ENCODE measurements at regions not wholly inside any gene's neighbourhood (a gene's known extent, or its start where the extent isn't known, plus 50 kb on each side); places are given as distances from the start of the nearest gene placed in this dataset.

DNA sequence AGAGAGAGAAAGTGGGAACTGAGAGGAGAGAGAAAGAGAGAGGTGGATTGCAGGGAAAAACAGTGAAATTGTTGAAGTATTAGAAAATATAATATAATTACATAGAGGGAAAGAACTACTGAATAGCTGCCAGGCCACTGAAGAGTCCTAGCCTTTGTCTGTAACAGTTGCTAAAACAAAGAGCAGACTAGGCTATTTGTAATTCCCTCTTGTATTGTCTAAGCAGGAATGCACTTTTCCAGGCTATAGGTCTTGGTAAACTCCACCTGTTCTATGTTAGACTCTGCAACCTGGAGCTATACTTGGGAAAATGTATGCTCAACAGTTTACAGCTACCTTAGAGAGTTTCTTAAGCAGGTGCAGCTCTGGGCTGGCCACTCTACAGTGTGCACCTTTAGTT lies 1063.3 kb downstream of the ADGRL3 start:
- Histone ChIP-seq H3K79me2 (ENCODE audit: insufficient read depth, low read length) (no peaks in the 10 kb centered on the region), H4K91ac (ENCODE audit: insufficient read length, low read depth, low read length) (no peak overlapping the region), H3K9ac (ENCODE audit: extremely low read depth, insufficient read length, low read length) (no peak overlapping the region), H3K23me2 (ENCODE audit: insufficient read length, low read depth, low read length, poor library complexity, severe bottlenecking) (no peaks in the 10 kb centered on the region), H2BK12ac (ENCODE audit: insufficient read length, low read depth, low read length) (no peak overlapping the region), H3K4me1 (ENCODE audit: insufficient read depth, low read length) (no peaks in the 10 kb centered on the region), H2AK5ac (ENCODE audit: insufficient read length, low read length) (no peak overlapping the region), H3K4ac (ENCODE audit: low read depth, low read length) (no peak overlapping the region), H3K56ac (ENCODE audit: insufficient read length, low read depth, low read length) (no peak overlapping the region), H2AFZ (ENCODE audit: low read length) (no peak overlapping the region), H3K14ac (ENCODE audit: insufficient read depth, low read length) (no peak overlapping the region), H3K27me3 (ENCODE audit: insufficient read depth, low read length) (no peaks in the 10 kb centered on the region), H3K18ac (ENCODE audit: insufficient read length, low read depth, low read length) (no peak overlapping the region), H2BK5ac (ENCODE audit: insufficient read length, low read length) (no peak overlapping the region), H4K5ac (ENCODE audit: insufficient read length, low read depth, low read length) (no peak overlapping the region), H3K4me2 (ENCODE audit: insufficient read depth, insufficient read length, low read length) (no peak overlapping the region), H2BK120ac (ENCODE audit: low read depth, low read length, poor library complexity, severe bottlenecking) (no peak overlapping the region), H3K9me3 (ENCODE audit: control insufficient read depth, low read depth, low read length) (no peaks in the 10 kb centered on the region), H4K8ac (replicated peaks; ENCODE audit: insufficient read length, low read depth, low read length) (no peak overlapping the region), H4K20me1 (ENCODE audit: control insufficient read depth, insufficient read depth, insufficient read length) (no peaks in the 10 kb centered on the region), H3K23ac (ENCODE audit: insufficient read length, low read depth, low read length) (no peak overlapping the region), H3T11ph (ENCODE audit: low read length) (no peak overlapping the region), H3K27ac (ENCODE audit: insufficient read length, low read depth, low read length) (no peak overlapping the region), H2BK15ac (ENCODE audit: low read depth, low read length) (no peak overlapping the region), H3K79me1 (ENCODE audit: insufficient read depth, low read depth, low read length, poor library complexity, severe bottlenecking) (no peaks in the 10 kb centered on the region), H2BK20ac (ENCODE audit: low read depth, low read length, poor library complexity, severe bottlenecking) (no peak overlapping the region)
- Mint-ChIP-seq H3K36me3 (ENCODE audit: insufficient read depth in 1 of 3, low read depth in 3 of 3) (no peaks in the 10 kb centered on the region), H3K4me3 (no peak overlapping the region), H3K27ac (no peak overlapping the region), H3K27me3 (ENCODE audit: low read depth) (no peaks in the 10 kb centered on the region), H3K4me1 (peaks cover 4 to 6% of the 10 kb centered on the region in 2 experiments), H3K9me3 (no peaks in the 10 kb centered on the region)
- TF ChIP-seq, protein P1, sequence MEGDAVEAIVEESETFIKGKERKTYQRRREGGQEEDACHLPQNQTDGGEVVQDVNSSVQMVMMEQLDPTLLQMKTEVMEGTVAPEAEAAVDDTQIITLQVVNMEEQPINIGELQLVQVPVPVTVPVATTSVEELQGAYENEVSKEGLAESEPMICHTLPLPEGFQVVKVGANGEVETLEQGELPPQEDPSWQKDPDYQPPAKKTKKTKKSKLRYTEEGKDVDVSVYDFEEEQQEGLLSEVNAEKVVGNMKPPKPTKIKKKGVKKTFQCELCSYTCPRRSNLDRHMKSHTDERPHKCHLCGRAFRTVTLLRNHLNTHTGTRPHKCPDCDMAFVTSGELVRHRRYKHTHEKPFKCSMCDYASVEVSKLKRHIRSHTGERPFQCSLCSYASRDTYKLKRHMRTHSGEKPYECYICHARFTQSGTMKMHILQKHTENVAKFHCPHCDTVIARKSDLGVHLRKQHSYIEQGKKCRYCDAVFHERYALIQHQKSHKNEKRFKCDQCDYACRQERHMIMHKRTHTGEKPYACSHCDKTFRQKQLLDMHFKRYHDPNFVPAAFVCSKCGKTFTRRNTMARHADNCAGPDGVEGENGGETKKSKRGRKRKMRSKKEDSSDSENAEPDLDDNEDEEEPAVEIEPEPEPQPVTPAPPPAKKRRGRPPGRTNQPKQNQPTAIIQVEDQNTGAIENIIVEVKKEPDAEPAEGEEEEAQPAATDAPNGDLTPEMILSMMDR (conservative IDR thresholded peaks at IDR 0.05), result no peak
- no peak for DNase-seq

Data from H9 (cell line).